MG63 (cell line): ENCODE measurements at regions not wholly inside any gene's neighbourhood (a gene's known extent, or its start where the extent isn't known, plus 50 kb on each side); places are given as distances from the start of the nearest gene placed in this dataset.
"Not testable (repeated sequence)": the region's sequence is repeated elsewhere in the genome, so short reads cannot be mapped to it uniquely, and the experiment has no call there.

Experiments
- DNase-seq: peaks from one replicate; pipeline ENCODE4 v3.0.0-alpha.2; 2020
- H3K27me3 ChIP-seq: fragments of 250-450 bp; sonication (Bioruptor Pico); 2 replicates; pipeline ENCODE4 v1.5.1; 2020; ENCODE audit warnings: mild to moderate bottlenecking, moderate library complexity
- H3K36me3 ChIP-seq: fragments of 250-450 bp; sonication (Bioruptor Pico); 2 replicates; pipeline ENCODE4 v1.5.1; 2020; ENCODE audit warnings: mild to moderate bottlenecking, moderate library complexity
- H3K4me3 ChIP-seq: fragments of 250-450 bp; sonication (Bioruptor Pico); 2 replicates; pipeline ENCODE4 v1.5.1; 2020; ENCODE audit warnings: mild to moderate bottlenecking, moderate library complexity
- H3K9me3 ChIP-seq: fragments of 250-450 bp; sonication (Bioruptor Pico); 2 replicates; pipeline ENCODE4 v1.5.1; 2020; ENCODE audit warnings: mild to moderate bottlenecking, moderate library complexity

DNA sequence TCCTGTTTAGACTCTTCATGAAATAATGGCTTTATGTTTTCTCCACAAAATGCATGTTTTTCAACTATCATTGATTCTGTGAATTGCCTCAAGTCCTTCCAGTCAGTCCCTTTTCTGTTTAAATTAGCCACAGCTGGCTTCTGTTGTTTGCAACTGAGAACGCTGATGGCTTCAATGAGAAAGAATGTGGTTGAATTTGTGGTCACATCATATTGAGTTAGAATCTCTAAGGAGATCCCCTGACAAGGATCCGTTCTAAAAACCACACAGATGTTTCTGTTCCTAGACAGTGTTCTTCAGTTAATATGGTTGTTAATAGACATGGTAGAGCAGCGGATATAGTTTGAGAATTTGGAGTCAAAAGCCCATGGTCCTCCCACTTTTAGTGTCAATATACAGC lies 323.6 kb upstream of the NOTCH2NLA start:
- not testable (repeated sequence) for H3K27me3 ChIP-seq, H3K36me3 ChIP-seq, H3K4me3 ChIP-seq, H3K9me3 ChIP-seq, DNase-seq

DNA sequence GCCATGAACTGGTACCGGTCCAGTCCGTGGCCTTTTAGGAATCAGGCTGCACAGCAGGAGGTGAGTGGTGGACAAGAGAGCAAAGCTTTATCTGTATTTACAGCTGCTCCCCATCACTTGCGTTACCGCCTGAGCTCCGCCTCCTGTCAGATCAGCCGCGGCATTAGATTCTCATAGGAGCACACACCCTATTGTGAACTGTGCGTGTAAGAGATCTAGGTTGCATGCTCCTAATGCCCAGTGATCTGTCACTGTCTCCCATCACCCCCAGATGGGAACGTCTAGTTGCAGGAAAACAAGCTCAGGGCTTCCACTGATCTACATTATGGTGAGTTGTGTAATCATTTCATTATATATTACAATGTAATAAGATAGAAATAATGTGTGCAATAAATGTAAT lies 319.9 kb upstream of the NOTCH2NLA start:
- not testable (repeated sequence) for H3K27me3 ChIP-seq, DNase-seq, H3K4me3 ChIP-seq, H3K36me3 ChIP-seq, H3K9me3 ChIP-seq

DNA sequence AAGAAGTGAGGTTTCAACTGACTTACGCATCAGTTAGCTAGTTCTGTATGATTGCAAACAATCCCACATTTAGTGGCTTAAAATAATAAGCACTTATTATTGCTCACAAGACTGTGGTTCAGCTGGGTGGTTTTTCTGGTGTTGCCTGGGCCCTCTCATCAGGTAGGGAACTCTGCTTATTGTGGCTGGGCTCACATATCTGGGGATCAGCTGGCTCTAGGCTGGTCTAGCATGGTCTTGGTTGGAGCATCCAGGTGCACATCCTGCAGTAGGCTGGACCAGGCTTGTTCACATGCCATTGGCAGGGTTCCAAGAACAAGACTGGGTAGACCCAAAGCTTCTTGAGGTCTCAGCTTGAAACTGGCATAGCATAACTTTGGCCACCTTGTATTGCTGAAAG lies 317.4 kb upstream of the NOTCH2NLA start:
- not testable (repeated sequence) for H3K9me3 ChIP-seq, H3K4me3 ChIP-seq, H3K36me3 ChIP-seq, DNase-seq, H3K27me3 ChIP-seq

DNA sequence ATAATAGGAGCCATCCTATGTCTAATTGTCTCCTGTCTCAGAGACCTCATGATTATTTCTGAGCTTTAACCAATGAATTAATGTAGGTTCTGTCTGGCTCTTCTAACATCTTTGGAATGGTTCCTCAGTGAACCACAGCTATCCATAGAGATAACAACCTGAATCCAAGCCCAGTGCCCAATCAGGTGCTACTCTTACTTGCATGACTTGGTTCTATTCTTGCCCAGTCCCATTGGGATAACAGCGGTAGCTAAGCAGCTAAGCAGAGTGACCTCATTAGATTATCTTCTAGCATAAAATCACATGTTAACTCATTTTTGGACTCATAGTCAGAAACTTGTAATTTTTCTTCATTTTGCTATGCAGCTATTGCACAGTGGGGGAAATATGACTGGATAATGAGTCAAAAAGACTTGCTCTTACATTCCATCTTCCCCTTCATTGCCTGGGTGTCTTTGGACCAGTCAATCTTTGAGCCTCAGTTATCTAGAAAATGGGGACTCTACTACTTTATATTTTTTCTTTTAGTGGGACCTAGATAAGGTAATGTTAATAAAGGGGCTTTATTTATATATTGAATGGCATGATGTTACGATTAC lies 309.1 kb upstream of the NOTCH2NLA start:
- DNase-seq, H3K9me3 ChIP-seq, H3K4me3 ChIP-seq, H3K36me3 ChIP-seq, H3K27me3 ChIP-seq: not testable (repeated sequence)

DNA sequence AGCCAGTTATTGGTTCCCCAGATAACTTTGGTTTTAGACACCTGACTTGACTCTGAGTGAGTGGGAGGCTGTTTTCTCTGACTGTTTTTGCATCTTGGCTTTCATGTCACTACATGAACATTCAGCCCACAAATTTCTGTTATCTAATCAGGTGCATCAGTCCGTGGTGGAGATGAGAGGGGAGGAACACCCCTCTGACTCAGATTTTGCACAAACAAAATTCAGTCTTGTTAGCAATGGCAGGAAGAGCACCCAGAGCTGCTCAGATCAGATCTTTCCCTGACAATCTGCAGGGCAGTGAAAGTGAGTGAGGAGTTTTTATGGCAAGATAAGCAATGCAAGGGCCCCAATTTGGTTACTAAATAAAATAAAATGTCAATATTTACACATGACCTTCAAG lies 307.2 kb upstream of the NOTCH2NLA start:
- H3K27me3 ChIP-seq, H3K9me3 ChIP-seq, H3K4me3 ChIP-seq, H3K36me3 ChIP-seq, DNase-seq: not testable (repeated sequence)

DNA sequence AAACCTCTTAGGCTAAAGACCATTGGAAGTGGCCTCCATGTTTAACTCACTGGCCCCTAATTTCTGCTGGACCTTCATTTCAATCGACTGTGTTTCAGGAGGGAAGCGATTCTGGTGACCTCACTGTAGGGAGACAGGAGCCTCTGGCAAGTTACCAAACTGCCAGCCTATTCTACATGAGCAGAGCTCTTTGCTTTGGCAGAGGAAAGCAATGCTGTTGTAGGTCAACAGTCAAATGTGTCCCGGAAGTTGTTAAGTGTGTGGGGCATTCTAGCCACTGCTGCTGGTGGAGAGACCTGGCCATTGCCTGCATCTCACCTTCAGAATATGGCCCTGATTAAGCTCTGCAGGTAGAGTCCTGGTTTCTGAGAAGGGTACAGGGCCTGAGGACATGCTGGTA lies 306.8 kb upstream of the NOTCH2NLA start:
- not testable (repeated sequence) for H3K27me3 ChIP-seq, DNase-seq, H3K36me3 ChIP-seq, H3K9me3 ChIP-seq, H3K4me3 ChIP-seq

DNA sequence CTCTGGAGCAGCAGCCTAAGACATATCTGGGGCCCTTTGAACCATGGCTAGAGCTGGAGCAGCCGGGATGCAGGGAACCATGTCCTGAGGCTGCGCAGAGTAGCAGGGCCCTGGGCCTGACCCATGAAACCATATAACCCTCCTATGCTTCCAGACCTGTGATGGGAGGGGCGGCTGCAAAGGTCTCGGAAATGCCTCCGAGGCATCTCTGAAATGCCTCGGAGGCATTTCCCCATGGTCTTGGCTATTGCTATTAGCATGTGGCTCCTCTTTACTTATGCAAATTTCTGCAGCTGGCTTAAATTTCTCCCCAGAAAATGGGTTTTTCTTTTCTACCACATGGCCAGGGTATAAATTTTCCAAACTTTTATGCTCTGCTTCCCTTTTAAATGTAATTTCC lies 302.1 kb upstream of the NOTCH2NLA start:
- not testable (repeated sequence) for H3K27me3 ChIP-seq, DNase-seq, H3K4me3 ChIP-seq, H3K9me3 ChIP-seq, H3K36me3 ChIP-seq

DNA sequence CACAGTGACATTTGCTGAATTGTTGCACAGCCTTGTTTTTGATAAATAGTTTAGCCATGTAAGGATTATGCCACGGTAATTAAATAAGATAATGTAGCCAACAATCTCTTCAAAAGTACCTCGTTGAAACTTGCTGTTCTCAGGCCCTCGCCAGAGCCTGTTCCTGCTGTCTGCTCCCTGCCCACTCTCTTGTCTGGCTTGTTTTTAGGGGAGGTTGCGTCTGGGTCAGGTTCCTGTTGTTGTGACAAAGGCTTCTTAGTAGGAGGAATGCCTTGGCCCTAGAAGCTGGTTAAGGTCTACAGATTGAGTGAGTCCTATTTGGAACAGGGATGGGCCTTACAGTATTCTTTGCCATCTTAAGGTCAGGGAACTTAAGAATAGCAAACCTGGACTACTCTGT lies 294.0 kb upstream of the NOTCH2NLA start:
- not testable (repeated sequence) for H3K9me3 ChIP-seq, H3K27me3 ChIP-seq, H3K36me3 ChIP-seq, H3K4me3 ChIP-seq, DNase-seq

DNA sequence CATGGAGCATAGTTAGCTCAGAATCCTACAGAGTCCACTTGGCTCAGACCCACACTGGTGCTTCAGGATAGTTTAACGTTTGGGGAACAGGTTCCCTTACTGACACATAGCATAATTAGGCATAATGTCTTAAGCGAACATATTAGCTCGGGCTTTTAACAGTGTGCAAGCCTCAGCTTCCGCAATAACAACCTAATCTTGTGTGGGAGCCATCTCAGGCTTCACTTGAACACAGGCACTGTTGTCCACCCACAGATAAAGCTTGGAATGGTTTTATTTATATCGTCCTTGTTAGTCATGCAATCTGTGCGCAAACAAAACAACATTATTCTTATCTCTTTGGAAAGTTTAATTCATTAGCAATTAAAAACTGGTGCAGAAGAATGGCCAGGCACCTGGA lies 293.5 kb upstream of the NOTCH2NLA start:
- H3K36me3 ChIP-seq, H3K27me3 ChIP-seq, H3K4me3 ChIP-seq, DNase-seq, H3K9me3 ChIP-seq: not testable (repeated sequence)

DNA sequence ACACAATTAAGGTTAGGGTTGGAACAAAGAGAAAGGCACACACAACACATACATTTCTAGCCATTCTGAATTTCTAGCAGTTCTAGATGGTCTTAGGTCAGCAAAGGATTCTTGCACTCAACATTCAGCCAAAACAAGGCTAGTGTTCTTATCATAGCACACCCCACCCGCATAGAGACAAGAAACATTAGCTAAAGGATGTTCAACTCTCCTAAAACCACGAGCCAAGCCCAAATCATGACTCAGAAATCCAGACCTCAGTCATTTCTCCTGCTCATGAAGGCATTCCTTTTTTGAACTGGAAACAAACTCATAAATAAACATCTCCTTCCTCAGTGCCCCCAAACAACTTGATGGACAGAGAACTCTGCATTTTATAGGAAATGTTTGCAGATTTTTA lies 293.0 kb upstream of the NOTCH2NLA start:
- not testable (repeated sequence) for H3K4me3 ChIP-seq, H3K27me3 ChIP-seq, DNase-seq, H3K9me3 ChIP-seq, H3K36me3 ChIP-seq

DNA sequence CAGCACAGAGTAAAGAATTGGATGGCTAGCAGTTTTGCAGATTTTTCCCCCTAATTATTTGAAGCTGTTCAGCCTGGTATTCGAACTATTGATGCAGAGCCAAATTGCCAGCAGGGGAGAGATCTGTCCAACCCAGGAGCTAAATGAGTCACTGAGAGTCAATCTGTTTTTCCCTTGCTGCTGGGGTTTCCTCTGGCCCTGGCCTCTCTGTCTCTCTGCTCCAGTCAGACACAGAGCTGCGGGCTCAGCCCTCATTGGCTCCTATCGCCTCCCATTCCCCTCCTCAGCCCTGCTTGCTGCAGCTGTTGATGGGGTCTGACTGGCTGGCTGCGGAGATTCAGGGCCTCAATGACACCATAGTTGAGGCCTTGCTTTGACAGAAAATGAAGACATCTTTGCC lies 284.9 kb upstream of the NOTCH2NLA start:
- H3K27me3 ChIP-seq, DNase-seq, H3K4me3 ChIP-seq, H3K9me3 ChIP-seq, H3K36me3 ChIP-seq: not testable (repeated sequence)

DNA sequence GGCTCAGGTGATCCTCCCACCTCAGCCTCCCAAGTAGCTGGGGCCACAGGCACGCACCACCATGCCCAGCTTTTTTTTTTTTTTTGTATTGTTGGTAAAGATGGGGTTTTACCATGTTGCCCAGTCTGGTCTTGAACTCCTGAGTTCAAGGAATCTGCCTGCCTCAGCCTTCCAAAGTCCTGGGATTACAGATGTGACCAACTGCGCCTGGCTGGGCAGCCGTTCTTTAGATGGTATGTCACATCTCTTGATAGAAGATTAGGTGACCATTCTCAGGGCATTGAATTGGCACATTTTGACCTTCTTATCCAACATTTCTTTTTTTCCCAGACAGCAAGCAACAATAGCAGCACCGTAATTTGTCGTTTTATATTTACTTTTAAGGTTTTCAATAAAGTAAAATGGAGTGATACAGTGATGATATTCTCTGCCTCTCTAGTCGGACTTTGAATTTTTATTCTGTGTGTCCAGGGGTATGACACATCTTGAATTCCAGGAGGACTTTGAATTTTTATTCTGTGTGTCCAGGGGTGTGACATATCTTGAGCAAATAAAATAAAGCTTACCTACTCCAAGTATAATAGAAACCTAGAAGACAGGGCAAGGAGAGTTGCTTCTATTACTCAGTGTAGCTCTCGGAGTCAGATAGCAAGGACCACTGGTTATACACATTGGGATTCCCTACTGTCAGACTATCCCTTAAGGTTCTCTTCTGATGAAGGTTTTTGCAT lies 282.4 kb upstream of the NOTCH2NLA start:
- not testable (repeated sequence) for DNase-seq, H3K36me3 ChIP-seq, H3K9me3 ChIP-seq, H3K4me3 ChIP-seq, H3K27me3 ChIP-seq

DNA sequence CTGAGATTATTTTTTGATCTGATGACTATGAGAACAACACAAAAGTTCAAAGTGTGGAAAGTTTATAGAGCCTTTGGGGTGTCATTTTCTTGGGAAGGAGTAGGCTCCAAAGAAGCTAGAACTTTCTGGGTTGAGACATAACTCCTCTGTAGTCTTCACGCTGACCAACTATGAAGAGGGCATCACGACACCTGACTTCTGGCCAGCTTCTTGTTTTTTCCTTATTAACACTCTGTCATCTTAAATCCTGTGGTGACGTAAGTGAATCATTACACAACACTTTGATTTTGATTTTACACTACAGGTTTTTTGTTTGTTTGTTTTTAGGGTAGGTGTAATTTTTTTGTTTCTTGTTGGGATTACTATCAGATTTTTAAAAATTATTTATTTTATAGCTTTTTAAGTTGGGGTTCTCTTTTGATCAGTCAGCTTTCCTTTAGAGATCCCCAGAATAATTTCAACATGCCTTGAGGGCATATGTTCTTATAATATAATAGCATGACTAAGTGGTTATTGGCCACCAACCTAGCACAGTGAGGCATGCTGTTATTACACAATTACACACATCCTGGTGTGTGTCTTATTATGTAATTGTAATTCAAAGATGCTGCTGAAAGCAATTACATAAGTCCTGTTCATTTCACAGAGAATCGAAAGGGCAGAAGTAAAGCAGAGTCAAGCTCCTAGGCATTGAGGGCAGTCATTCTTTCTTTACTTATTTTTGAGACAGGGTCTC lies 281.6 kb upstream of the NOTCH2NLA start:
- not testable (repeated sequence) for H3K27me3 ChIP-seq, DNase-seq, H3K4me3 ChIP-seq, H3K9me3 ChIP-seq, H3K36me3 ChIP-seq

DNA sequence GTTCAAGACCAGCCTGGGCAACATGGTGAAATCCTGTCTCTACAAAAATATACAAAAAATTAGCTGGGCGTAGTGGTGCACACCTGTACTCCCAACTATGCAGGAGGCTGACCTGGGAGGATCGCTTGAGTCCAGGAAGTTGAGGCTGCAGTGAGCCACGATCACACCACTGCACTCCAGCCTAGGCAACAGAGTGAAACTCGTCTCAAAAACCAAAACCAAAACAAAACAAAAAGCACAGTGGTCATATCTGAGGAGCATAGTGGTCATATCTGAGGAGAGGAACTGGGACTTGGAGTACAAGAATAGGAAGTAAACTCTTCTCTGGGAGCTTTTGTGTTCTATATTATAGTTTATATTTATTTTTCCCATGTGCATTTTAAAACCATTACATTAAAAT lies 275.3 kb upstream of the NOTCH2NLA start:
- H3K4me3 ChIP-seq, H3K36me3 ChIP-seq, DNase-seq, H3K27me3 ChIP-seq, H3K9me3 ChIP-seq: not testable (repeated sequence)

DNA sequence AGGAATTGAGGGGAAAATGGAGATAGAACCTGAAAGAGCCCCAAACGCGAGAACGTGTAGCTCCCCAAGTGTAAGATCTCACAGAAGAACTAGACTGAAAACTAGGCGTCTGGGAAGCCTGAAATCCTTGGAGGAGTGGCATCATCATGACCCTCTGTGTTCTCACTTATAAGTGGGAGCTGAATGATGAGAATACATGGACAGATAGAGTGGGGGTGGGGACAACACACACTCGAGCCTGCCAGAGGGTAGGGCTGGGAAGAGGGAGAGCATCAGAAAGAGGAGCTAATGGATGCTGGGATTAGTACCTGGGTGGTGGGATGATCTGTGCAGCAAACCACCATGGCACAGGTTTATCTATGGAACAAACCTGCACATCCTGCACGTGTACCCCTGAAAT lies 258.7 kb upstream of the NOTCH2NLA start:
- not testable (repeated sequence) for H3K27me3 ChIP-seq, H3K4me3 ChIP-seq, H3K9me3 ChIP-seq, H3K36me3 ChIP-seq, DNase-seq

DNA sequence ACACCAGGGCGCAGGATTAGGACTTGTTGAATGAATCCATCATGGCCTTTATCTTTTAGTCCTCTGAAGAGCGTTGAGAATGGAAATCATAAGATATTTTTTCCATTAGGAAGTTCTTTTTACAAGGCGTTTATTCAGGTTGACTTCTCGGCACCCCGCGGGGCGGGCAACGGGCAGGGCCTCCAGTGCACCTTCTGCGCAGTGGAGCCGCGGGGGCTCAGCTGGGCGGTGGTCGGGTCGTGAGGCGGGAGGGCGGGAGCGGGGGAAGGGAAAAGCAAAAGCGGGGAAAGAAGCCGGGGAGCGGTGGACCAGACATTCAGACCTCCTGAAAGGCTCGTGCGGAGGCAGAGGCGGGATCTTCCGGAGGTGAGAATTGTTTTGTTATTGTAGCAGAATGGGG lies 258.3 kb upstream of the NOTCH2NLA start:
- not testable (repeated sequence) for H3K9me3 ChIP-seq, H3K36me3 ChIP-seq, H3K27me3 ChIP-seq, DNase-seq, H3K4me3 ChIP-seq

DNA sequence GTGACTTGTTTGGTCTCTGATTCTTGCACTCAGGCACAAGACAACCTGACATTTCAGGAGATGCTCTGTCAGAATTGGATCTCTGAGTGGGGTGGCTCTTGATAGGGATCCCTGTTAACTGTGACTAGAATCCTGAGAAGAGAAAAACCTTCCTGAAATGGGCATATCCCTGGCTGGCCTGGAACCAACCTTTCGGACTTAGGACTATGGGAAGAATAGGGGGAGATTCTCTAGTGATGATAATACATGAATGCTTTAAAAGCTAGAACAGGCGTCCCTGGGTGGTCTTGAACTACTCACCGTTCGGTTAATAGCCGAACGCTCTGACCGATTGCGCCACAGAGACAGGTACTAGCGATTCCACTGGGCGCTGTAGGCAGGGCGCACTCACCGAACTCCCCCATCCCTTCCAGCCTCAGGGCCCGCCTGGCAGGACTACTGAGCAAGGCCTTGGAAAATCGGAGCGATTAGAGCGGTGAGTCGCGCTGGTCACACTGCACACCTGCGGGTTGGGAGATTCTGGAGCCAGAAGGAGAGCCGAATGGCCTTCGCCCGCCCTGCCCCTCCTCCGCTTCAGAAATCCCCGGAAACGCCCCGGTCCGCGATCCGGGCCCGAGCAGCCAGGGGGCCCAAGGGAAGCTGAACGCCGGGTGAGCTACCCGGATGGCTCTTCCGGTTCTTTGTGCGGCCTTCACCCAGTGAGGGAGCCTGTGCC lies 257.6 kb upstream of the NOTCH2NLA start:
- not testable (repeated sequence) for H3K9me3 ChIP-seq, H3K36me3 ChIP-seq, H3K27me3 ChIP-seq
- H3K4me3 ChIP-seq, result peak overlapping the region; percentile 41
- DNase-seq, result peak; percentile 52
